OCI-LY1 (cell line): ENCODE measurements at regions not wholly inside any gene's neighbourhood (a gene's known extent, or its start where the extent isn't known, plus 50 kb on each side); places are given as distances from the start of the nearest gene placed in this dataset.

ENCODE experiments used
- H2AFZ ChIP-seq: fragments of 200-600 bp; sonication (generic), shearing (Covaris generic); 2 replicates; pipeline ENCODE4 v1.6.0; 2014; ENCODE audit warnings: antibody characterized with exemption, mild to moderate bottlenecking, low read length
- H3F3A ChIP-seq: fragments of 200-600 bp; sonication (generic), shearing (Covaris generic); 2 replicates; pipeline ENCODE4 v1.6.0; 2014; ENCODE audit warnings: mild to moderate bottlenecking, antibody characterized with exemption, low read length, moderate library complexity; ENCODE audit not compliant: insufficient read depth
- H3K27ac ChIP-seq: fragments of 200-600 bp; sonication (generic); 2 replicates; pipeline ENCODE4 v1.5.1; 2014; ENCODE audit warnings: low read length, mixed run types, mild to moderate bottlenecking, low read depth; ENCODE audit not compliant: poor library complexity, severe bottlenecking
- H3K27me3 ChIP-seq: fragments of 200-600 bp; sonication (generic); 2 replicates; pipeline ENCODE4 v1.6.0; 2014; ENCODE audit warnings: antibody characterized with exemption, mild to moderate bottlenecking, low read length, moderate library complexity; ENCODE audit not compliant: insufficient read depth
- H3K36me3 ChIP-seq: fragments of 200-600 bp; sonication (generic); 2 replicates; pipeline ENCODE4 v1.6.1; 2014; ENCODE audit warnings: mild to moderate bottlenecking, antibody characterized with exemption, low read length, moderate library complexity, mixed read lengths; ENCODE audit not compliant: insufficient read depth
- H3K4me1 ChIP-seq: fragments of 200-600 bp; sonication (generic); 2 replicates; pipeline ENCODE4 v1.5.1; 2014; ENCODE audit warnings: mild to moderate bottlenecking, low read length, moderate library complexity; ENCODE audit not compliant: insufficient read depth, severe bottlenecking
- H3K4me2 ChIP-seq: fragments of 200-600 bp; sonication (generic), shearing (Covaris generic); 2 replicates; pipeline ENCODE4 v1.6.1; 2014; ENCODE audit warnings: low read length
- H3K4me3 ChIP-seq: fragments of 200-600 bp; sonication (generic); 2 replicates; pipeline ENCODE4 v1.5.1; 2014; ENCODE audit warnings: low read length, low read depth, mild to moderate bottlenecking, mixed read lengths; ENCODE audit not compliant: poor library complexity, severe bottlenecking
- H3K79me2 ChIP-seq: fragments of 200-600 bp; shearing (Covaris generic); 2 replicates; pipeline ENCODE4 v1.6.1; 2016; ENCODE audit warnings: mixed run types, low read length, mixed read lengths; ENCODE audit not compliant: insufficient read depth
- H3K9ac ChIP-seq: fragments of 200-600 bp; sonication (generic), shearing (Covaris generic); 2 replicates; pipeline ENCODE4 v1.6.1; 2014; ENCODE audit warnings: mild to moderate bottlenecking, low read length, mixed read lengths
- H3K9me2 ChIP-seq: fragments of 200-600 bp; sonication (generic), shearing (Covaris generic); 2 replicates; pipeline ENCODE4 v1.6.1; 2014; ENCODE audit warnings: low read depth, mild to moderate bottlenecking, low read length, mixed read lengths
- H3K9me3 ChIP-seq: fragments of 200-600 bp; shearing (Covaris generic); 2 replicates; pipeline ENCODE4 v1.6.1; 2014; ENCODE audit warnings: low read length, mixed read lengths
- H4K20me1 ChIP-seq: fragments of 200-600 bp; sonication (generic), shearing (Covaris generic); 2 replicates; pipeline ENCODE4 v1.6.0; 2016; ENCODE audit warnings: mild to moderate bottlenecking, low read length; ENCODE audit not compliant: insufficient read depth
- EZH2 ChIP-seq: fragments of 200-600 bp; sonication (generic), shearing (Covaris generic); IDR thresholded peaks from 2 replicates; pipeline ENCODE4 v1.8.0; 2017; ENCODE audit warnings: borderline replicate concordance, mixed run types, mild to moderate bottlenecking, antibody characterized with exemption, low read length, moderate library complexity, mixed read lengths
- TF ChIP-seq, protein P1 (sequence below): fragments of 200-600 bp; sonication (generic), shearing (Covaris generic); IDR thresholded peaks from 2 replicates; pipeline ENCODE4 v1.5.1; 2017; ENCODE audit warnings: mild to moderate bottlenecking, antibody characterized with exemption, low read length, moderate library complexity, mixed read lengths

DNA sequence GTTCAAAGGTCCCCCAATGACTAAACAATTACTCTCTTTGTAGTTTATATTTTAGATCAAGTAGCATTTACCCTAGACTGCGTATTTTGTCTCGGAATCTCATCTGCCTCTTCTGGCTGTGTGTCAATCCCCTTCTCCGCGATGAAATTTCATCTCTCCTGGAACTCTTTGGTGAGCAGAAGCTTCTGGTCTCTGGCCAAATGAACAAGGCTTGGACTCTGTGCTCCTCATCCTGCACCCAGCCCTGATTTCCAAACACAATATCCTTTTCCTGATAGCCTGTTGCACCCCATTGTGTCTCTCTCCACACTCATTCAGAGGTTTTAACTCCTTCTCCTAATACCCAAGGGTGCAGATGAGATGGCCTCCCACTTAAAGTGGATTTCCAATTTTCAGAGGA lies 609.4 kb upstream of the CDH5 start:
- no peaks in the 10 kb centered on the region for H3K9me3 ChIP-seq
- no peaks in the 10 kb centered on the region for H3K36me3 ChIP-seq
- no peaks in the 10 kb centered on the region for H3K79me2 ChIP-seq
- H3K4me2 ChIP-seq, result no peak overlapping the region
- TF ChIP-seq EZH2, result no peak
- TF ChIP-seq, protein P1, sequence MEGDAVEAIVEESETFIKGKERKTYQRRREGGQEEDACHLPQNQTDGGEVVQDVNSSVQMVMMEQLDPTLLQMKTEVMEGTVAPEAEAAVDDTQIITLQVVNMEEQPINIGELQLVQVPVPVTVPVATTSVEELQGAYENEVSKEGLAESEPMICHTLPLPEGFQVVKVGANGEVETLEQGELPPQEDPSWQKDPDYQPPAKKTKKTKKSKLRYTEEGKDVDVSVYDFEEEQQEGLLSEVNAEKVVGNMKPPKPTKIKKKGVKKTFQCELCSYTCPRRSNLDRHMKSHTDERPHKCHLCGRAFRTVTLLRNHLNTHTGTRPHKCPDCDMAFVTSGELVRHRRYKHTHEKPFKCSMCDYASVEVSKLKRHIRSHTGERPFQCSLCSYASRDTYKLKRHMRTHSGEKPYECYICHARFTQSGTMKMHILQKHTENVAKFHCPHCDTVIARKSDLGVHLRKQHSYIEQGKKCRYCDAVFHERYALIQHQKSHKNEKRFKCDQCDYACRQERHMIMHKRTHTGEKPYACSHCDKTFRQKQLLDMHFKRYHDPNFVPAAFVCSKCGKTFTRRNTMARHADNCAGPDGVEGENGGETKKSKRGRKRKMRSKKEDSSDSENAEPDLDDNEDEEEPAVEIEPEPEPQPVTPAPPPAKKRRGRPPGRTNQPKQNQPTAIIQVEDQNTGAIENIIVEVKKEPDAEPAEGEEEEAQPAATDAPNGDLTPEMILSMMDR, result no peak
- no peak overlapping the region for H3K9ac ChIP-seq
- H4K20me1 ChIP-seq, result no peaks in the 10 kb centered on the region
- no peaks in the 10 kb centered on the region for H3K9me2 ChIP-seq
- no peak overlapping the region for H2AFZ ChIP-seq
- no peak overlapping the region for H3K27ac ChIP-seq
- H3F3A ChIP-seq, result no peaks in the 10 kb centered on the region
- no peaks in the 10 kb centered on the region for H3K4me1 ChIP-seq
- H3K27me3 ChIP-seq, result no peaks in the 10 kb centered on the region; the same call in 1 of the 2 replicates
- H3K4me3 ChIP-seq, result no peak overlapping the region

DNA sequence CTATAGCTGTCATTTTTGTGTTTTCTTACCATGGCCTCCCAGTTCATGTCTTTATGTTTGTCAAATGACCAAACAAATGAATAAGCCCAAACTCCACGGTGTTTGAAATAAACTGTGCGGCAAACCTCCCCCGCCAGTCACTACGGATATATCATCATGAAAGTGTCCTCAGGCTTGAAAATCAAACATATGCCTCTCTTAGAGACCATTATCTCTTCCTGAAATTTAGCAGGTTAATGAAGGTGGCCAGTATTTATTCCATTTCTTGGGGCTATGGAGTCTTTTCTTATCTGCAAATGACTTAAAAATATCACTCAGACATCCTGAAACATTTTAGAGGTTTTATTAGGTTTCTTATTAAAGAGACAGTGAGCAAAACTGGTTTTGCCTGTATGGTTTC lies 610.3 kb upstream of the CDH5 start:
- Histone ChIP-seq H3K27me3 (no peaks in the 10 kb centered on the region; the same call in 1 of the 2 replicates), H4K20me1 (no peaks in the 10 kb centered on the region), H3K4me3 (no peak overlapping the region), H3K9me2 (no peaks in the 10 kb centered on the region), H3F3A (no peaks in the 10 kb centered on the region), H3K36me3 (no peaks in the 10 kb centered on the region), H3K4me2 (no peak overlapping the region), H2AFZ (no peak overlapping the region), H3K9ac (no peak overlapping the region), H3K27ac (no peak overlapping the region), H3K9me3 (no peaks in the 10 kb centered on the region), H3K4me1 (no peaks in the 10 kb centered on the region), H3K79me2 (no peaks in the 10 kb centered on the region)
- TF ChIP-seq, protein P1, result no peak
- no peak for TF ChIP-seq EZH2

DNA sequence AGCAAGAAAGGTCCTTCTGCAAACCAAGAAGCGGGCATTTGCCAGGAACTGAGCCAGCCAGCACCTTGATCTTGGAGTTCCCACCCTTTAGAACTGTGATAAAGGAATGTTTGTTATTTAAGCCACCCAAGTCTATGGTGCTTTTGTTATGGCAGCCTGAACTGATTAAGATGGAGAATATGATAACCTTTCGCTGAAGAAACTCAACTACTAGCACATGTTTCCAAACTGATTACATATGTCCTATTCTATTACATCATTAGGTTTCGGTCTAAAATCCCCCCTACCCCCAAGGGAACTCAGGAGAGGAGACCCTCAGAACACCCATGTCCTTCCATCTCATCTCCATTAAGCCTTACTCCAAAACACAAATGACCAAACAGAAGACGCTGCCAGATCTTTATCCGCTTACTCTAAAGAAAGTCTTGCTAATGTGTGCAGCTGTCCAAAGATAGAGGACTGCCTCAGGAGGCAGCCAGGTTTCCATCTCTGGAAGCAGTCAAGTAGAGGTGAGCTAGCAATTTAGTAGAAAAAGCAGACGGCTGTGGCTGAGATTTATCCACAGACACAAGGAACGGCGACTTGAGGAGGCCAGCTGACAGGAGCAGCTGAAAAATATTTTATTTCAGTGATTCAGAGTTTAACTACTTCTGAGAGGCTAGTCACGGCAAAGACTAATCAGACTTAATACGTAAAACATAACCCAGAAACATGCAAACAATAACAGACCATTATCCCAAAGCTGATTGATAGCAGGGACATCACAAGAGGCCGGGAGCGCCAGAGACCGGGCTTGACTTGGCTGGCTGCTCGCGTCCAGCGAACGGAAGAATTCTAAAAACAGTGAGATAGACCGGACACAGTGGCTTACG lies 611.4 kb upstream of the CDH5 start:
- no peak overlapping the region for H3K9ac ChIP-seq
- no peaks in the 10 kb centered on the region for H3K9me3 ChIP-seq
- no peak overlapping the region for H2AFZ ChIP-seq
- no peak for TF ChIP-seq EZH2
- TF ChIP-seq, protein P1, result no peak
- H3F3A ChIP-seq, result no peaks in the 10 kb centered on the region
- H3K4me3 ChIP-seq, result no peak overlapping the region
- no peaks in the 10 kb centered on the region; the same call in 1 of the 2 replicates for H3K27me3 ChIP-seq
- H3K9me2 ChIP-seq, result no peaks in the 10 kb centered on the region
- no peaks in the 10 kb centered on the region for H3K79me2 ChIP-seq
- no peaks in the 10 kb centered on the region for H3K36me3 ChIP-seq
- no peaks in the 10 kb centered on the region for H3K4me1 ChIP-seq
- H4K20me1 ChIP-seq, result no peaks in the 10 kb centered on the region
- no peak overlapping the region for H3K27ac ChIP-seq
- H3K4me2 ChIP-seq, result no peak overlapping the region
